HEK293T (cell line): ENCODE measurements at regions not wholly inside any gene's neighbourhood (a gene's known extent, or its start where the extent isn't known, plus 50 kb on each side); places are given as distances from the start of the nearest gene placed in this dataset.

ENCODE experiments used
- ELF4 ChIP-seq: fragments of 450-650 bp; IDR thresholded peaks from 2 replicates; pipeline ENCODE4 v1.6.1; 2017; ENCODE audit warnings: antibody characterized with exemption
- SP1 ChIP-seq: fragments of 450-650 bp; IDR thresholded peaks from 2 replicates; pipeline ENCODE4 v1.6.1; 2017
- SUZ12 ChIP-seq: fragments of 450-650 bp; IDR thresholded peaks from 2 replicates; pipeline ENCODE4 v1.6.1; 2016; ENCODE audit warnings: mild to moderate bottlenecking

GRCh38 chr1:103274886-103275285 is 166.6 kb upstream of the COL11A1 start:
- TF ChIP-seq SP1 = no peak
- TF ChIP-seq SUZ12 = no peak
- no peak for TF ChIP-seq ELF4
